HG03342 (cell line): ENCODE measurements at regions not wholly inside any gene's neighbourhood (a gene's known extent, or its start where the extent isn't known, plus 50 kb on each side); places are given as distances from the start of the nearest gene placed in this dataset.

Experiments
- ATAC-seq: cut with Tn5 transposase; IDR thresholded peaks from one replicate; pipeline ENCODE4 v1.9.1; 2021; ENCODE audit warnings: mild to moderate bottlenecking, moderate library complexity; ENCODE audit not compliant: unreplicated experiment

DNA sequence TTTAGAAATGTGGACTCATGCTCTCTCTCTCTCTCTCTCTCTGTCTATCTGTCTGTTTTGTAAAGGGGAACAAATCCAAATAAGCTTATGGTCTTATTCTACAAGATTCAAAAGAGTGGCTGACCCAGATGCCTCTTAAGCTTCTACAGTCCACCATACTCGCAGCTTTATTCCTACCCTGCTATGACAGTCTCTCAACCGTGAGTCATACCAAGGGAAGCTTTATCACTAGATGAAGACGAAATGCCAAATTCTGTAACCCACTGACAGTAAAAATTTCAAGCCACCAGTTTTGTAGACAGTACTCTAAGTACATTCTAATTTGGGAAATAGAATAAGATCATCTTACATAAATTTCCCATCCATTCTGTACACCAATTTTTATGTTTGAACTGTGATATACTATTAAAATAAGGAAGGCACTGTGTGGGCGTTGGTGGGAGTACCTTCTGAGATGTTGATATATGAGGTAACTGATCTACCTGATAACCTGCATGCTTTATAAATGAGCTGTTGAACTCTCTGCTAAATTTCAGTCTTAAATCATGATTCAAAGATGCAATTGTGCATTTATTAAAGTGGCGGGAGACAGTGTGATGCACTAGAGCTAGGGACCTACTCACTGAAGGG lies 153.2 kb downstream of the KLF6 start:
- no peak for ATAC-seq

DNA sequence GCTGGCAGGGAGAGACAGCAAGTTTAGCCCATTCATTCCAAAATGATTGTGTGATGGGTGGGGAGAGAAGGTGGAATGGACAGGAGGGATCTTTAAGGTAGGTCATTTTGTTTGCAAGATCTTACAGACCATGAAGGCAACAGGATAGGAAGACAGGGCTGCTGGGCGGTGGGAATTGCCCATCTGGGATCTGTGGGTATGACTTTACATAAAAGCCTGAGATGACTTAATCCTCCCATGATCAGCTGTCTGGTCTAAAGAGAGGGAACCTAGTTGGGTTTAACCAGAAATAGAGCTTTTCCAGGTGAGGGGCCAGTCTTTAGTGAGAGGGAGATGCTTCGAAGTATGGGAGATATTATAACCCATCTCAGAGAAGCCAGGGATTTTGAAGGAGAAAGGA lies 153.7 kb downstream of the KLF6 start:
- no peak for ATAC-seq

DNA sequence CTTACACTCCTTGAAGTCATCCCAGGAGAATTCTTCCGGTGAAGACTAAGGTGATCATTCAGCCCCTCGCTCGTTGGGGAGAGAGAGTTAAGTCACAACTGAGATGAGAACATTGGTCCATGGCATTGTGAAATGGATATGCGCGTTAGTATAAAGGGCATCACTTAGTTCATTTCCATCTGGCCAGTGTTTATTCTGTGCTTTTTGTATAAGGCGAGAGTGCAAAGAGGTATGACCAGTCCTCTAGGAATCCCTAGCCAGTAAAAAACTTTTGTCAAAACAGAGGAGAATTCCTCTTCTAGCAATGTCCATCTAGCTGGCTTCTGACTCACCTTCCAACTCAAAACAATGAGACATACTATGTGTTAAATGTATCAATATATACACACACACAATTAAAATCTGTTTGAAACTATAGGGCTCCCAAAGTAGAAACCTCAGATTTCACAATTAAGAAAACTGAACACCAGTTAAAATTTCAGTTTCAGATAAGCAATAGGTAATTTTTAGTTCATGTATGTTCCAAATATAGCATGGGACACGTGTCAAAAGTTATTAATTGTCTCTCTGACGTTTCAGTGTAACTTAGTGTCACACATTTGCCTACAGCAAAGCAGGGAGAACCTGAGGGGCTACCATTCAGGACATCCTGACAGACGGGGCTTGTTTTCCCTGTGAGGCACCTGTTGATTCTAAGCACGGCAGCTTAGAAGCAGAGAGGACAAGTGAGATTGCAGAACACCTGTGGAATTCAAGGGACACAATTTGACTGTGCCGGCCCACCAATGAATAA lies 158.9 kb downstream of the KLF6 start:
- peak; percentile 71 for ATAC-seq

DNA sequence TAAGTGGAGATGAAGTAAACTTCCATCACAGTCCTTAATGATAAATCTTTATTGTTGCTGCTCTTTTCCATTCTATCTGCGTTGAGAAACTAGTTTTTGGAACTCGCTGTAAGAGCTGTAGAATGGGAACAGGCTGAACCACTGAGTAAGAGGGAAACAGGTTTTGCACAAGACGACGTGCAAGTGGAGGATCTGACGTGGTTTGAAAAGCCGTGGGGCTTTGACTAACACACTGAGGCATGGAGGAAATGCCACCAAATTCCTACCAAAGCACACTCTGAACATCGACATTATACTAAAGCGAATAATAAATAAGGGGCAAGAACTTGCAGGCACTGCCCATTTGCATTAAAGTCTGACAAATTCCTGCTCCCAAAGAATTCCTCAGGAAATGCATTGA lies 160.6 kb downstream of the KLF6 start:
- ATAC-seq, result no peak

DNA sequence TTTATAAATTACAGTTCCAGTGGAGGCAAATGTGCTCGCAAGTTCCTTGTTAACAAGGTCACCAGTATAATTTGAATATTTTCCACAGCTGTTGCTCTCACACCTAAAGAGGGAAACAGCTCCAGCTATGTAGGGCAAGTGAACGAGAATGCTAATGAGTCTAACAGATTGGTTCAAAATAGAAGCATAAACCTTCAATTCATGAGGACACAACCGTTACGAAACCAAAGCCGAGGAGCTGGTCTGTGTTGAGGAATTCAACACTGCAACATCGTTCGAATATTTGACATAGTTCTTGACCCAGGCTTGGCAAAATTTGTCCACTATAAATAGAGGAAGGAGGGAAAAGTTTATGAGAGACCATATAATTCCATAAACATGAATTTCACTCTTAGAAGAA lies 161.3 kb downstream of the KLF6 start:
- ATAC-seq, result peak; percentile 49

DNA sequence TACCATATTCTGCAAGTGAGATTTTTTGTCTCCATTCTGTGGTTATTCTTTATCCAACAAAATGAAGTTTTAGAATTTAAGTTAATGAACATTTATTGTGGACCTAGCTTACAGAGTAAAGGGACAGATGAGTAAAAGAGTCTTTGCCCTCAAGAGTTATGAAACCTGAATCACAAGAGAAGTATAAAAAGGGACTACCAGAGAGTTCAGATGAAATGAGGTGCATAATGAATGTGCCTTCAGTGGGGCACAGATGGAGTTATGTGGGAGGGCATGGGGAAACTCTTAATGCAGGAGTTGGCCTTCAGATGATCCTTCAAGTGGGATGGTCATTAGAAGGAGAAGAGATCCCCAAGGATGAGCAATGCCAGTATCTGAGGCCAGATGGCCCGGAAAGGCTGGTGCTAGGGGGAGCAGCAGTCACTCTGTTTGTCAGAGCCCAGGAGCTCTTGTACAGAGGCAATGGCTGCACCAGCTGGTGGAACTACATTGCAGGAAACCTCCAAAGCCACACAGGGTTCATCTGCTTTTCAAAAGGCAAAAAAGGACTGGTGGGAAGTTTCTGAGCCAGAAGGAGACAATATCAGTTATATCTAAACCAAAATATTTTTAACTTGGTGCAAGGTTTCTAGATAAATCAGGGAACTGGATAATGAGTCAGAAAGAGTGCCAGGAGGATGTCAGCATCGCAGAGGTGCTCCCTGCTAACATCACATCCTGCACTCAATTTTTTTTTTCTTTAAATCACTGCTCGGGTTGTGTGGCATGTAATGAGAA lies 162.0 kb downstream of the KLF6 start:
- ATAC-seq, result peak; percentile 43

DNA sequence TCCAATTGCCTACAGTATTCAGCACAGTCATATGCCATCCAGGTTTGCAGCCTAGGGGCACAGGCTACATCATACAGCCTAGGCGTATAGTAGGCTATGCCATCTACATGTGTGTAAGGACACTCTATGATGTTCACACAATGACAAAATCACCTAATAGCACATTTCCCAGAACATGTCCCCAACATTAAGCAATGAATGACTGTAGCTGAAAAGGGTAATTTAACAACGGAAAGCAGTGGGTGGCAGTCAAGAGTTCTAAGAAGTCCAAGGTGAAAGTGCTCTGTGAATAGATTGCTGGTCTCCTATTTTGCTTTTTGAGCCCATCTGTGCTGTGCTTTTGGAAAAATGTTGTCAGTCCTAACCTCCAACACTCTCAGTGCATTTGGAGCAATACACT lies 162.6 kb downstream of the KLF6 start:
- ATAC-seq, result no peak

DNA sequence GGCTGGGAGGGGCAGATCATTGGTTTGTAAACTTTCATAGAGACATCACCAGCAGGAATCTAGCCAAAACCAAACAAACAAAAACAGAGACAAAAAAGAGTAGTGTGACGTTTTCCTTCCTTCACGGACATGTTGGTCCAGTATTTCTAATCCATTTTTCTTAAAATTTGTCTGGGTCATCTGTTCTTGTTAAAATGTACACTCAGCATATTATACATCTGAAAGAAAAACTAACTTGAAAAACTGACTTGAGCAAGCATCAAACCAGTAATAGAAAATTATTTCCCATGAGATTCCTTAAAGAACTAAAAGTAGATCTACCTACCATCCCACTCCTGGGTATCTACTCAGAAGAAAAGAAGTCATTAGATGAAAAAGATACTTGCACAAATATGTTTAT lies 164.2 kb downstream of the KLF6 start:
- no peak for ATAC-seq

DNA sequence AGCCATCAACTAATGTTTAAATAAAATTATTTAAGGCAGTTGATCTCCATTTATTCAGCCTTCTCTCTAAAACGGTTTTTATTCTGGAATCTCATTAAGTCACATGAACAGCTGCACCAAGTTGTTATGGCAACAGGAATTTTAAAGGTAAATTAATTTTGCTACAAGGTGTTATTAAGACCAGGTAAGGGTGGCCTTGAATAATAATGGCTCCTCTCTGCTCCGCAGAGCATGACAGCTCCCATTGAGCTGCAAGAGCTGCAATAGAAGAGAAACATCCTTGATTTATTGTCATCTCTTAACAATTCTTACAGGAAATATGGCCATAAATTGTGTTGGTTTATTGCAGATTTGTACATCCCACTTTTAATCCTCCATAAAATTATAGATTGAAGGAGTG lies 165.8 kb downstream of the KLF6 start:
- no peak for ATAC-seq

DNA sequence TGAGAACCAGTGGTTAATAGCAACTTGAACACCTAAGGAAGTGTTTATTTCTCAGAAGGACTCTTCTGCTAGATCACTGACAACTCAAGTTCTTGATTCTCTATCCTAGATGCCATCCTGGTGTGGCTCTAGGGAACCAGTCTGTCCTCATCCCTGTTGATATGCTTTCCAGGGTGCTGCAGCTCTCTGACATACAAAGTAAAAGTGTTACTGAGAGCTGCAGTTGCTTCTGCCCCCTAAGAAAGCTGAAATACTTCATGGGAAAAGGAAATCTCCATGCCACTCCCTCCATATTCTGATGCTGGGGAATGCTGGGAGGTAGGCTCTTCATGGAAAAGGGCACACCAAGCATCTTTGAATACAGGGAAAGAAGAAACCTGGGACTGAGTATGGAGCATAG lies 168.1 kb downstream of the KLF6 start:
- no peak for ATAC-seq

DNA sequence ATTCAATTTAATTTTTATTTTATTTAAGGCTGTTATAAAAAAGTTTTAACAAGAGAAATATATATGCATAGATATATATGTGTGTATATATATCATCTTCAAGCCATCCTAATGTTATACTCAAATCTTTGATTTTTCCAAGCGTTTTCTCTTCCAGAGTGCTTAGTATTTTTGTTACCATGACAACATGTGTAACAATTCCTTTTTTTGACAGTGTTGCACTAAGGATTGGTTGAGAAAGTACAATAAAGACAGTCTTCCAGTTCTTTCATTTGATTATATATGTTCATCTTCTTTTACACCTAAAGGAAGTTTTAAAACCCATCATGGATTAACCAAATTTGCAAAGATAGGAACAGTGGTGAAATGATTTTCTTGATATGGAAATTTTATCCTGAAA lies 171.7 kb downstream of the KLF6 start:
- ATAC-seq, result no peak

DNA sequence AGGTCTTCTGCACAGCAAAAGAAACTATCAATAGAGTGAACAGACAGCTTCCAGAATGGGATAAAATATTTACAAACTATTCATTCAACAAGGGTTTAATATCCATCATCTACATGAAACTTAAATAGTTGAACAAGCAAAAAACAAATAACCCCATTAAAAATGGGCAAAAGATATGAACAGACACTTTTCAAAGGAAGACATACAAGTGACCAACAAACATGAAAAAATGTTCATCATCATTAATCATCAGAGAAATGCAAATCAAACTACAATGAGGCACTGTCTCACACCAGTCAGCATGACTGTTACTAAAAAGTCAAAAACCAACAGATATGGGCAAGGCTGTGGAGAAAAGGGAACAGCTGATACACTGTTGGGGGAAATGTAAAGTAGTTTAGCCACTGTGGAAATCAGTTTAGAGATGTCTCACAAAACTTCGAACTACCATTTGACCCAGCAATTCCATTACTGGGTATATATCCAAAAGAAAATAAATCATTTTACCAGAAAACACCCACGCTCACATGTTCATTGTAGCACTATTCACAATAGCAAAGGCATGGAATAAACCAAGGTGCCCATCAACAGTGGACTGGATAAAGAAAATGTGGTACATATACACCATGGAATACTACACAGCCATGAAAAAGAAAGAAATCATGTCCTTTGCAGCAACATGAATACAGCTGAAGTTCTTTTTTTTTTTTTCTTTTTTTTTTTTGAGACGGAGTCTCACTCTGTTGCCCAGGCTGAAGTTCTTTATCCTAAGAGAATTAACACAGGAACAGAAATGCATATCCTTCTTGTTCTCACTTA lies 172.6 kb downstream of the KLF6 start:
- ATAC-seq, result no peak

DNA sequence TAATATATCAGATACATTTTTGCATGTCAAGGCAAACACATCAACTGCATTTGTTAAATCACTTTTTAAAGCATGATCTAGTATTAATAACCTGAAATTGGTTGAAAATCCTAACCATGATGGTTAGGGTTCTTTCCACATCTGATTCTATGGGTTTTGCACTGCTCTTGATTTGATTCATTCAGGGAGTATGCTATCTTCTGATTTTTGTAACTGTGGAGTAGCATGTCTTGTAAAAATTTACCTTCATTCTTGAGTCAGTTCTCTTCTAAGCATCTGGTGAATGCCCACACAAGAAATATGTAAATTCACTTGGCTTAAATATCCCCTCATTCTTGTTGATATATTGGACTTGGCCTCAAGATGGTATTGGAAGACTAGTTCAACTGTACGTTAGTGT lies 178.7 kb downstream of the KLF6 start:
- no peak for ATAC-seq

DNA sequence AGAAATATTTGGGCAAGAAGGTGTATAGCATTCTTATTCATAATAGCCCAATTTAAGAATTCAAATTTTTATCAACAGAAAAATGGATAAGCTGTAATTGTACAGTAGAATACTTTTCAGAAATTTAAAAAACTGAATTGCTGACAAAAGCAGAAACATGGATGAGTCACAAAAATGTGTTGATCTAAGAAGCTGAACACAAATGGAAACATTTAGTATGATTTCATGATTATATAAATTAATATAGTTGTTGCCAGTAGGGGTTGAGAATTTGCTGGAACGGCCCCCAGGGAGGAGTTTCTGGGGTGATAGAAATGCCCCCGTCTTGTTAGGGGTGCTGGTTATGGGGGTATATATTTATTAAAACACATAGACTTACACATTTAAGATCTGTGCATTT lies 179.1 kb downstream of the KLF6 start:
- no peak for ATAC-seq

DNA sequence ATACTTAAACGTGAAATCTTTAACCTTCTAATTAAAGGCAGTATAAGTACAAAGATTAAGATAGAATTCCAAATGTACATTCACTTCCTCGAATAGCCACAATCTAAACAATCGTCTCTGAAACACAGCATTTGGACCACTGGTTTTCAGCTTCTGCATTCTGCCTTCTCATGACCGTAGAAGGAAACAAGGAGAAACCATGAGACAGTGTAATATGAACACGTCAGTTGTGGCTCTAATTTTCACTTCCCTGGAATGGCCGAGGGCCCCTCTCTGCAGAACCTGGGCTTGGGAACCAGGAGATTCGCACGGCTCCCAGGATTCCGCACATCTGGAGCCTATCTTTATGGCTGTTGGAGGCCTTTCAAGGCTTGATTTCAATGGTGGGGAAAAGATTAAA lies 189.3 kb downstream of the KLF6 start:
- ATAC-seq, result no peak

DNA sequence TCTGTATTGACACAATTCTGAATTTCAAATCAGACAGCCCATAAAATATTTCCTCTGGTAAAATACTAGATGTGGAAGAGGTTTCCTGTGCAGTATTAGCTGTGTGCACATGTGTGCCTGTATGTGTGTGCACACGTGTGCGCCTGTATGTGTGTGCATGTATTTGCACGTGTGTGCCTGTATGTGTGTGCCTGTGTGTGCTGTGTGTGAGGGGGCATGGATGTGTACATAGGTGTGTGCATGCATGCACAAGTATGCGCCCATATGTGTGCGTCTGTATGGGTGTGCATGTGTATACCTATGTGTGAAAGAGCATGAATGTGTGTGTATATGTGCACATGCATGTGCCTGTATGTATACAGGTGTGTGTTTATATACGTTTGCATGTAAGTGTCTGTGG lies 191.4 kb downstream of the KLF6 start:
- no peak for ATAC-seq

DNA sequence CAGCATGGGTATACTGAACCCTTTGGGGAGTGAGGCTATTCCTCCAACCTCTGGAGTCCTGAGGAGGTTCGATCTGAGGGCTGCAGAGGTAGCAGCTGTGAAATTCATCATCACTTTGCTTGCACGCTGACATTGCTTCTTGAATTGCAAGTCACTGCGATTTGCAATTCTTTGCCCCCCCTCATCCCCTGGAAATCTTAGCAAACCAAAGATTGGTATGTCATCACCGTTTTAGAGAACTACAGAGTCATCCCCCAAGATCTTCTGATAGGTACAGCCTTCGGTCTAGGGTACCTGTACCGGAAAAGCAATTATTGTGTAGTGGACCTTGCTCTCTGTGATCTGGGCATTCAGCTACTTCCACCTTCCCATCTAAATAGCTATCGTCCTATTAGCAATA lies 192.6 kb downstream of the KLF6 start:
- ATAC-seq, result no peak

DNA sequence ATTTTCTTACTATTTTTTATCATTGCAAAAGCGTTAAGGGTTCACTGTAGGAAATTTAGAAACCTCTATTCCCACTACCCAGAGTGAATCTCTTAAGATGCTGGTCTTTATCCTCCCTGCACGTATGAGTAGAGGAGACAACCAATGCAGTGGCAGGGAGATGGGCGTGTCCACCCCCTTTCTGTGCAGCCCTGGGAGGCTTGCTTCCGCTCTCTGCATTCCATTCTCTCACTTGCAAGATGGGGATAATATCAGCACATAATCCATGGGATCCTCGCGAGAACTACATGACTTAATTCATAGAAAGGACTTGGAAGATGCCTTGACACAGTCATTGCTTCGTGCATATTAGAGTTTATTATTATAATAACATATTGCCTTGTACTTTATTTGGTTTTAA lies 196.2 kb downstream of the KLF6 start:
- ATAC-seq, result no peak

DNA sequence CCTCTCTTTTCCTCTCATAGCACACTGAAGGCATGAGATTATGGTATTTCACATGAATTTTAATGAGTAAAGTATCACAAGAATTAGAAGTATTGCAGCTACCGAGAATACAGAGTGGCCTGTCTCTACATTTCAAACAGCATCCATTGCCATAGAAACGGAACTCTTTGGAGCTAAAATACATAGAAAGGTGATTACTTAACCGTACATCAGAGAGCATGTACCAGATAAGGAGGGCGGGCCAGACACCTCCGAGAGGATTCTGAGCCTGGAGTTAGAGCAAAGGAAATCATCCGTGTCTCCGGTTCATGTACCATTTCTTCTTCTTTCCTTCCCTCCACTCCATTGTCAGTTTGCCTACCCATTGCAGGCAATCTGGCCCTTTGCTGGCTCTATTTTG lies 196.7 kb downstream of the KLF6 start:
- ATAC-seq, result no peak

DNA sequence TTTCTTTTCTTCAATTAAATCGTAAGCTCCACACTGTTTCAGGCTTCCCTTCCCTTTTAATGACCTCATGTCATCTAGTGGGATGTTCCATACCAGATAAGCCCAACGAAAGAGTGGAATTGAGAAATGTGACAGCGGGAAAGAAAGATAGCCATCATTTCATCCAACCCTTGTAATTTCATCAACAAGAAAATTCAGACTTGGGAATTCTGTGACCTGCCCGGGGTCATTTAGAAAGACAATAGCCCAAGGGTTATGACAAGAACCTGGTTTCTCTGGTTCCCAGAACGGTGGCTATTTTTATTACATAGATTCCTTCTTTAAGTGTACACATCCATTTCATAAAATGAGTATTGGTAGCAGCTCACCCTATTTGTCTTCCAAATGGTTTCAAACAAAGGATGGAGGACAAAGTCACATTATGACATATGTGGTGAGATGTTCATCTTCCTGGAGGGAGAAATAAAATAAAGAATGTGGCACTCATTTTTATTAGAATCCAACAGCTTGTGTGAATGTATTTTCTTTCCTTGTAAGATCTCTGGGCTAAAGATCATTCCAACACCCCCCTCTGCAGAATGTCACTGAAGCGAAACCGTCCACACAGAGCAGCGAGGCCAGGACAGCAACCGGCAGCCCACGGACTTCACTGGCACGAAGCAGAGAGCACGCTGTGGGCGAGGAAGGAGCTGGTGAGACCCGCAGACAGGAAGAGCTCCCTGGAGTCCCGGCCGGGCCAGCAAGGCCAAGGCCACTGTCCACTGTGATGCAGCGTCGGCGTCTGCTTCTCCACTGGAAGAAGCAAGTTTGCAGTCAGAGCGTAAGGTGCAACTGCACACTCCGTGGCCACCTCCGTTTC lies 199.9 kb downstream of the KLF6 start:
- ATAC-seq, result no peak
